Activated CD8-positive, alpha-beta memory T cell treated with anti-CD3 and anti-CD28 coated beads, Interleukin-2, amount 10 ng/mL, durations not matched to agents 7 days and 5 days (primary cell): ENCODE measurements at regions not wholly inside any gene's neighbourhood (a gene's known extent, or its start where the extent isn't known, plus 50 kb on each side); places are given as distances from the start of the nearest gene placed in this dataset.
"Not testable (repeated sequence)": the region's sequence is repeated elsewhere in the genome, so short reads cannot be mapped to it uniquely, and the experiment has no call there.

Experiments used
- ATAC-seq: fragments of 150-1000 bp; cut with Tn5 transposase; one replicate; pipeline ENCODE4 v1.10.0; 2021; ENCODE audit warnings: moderate library complexity
- CTCF ChIA-PET: fragments of 350-600 bp; sonication (Branson Sonifier 250); formaldehyde crosslinking; loops from one replicate; lab custom pipeline; 2021; ENCODE audit warnings: antibody characterized with exemption; lab: Charles Lee
- DNase-seq: peaks from one replicate; pipeline ENCODE4 v3.0.0-alpha.2; 2020
- H3K27ac Mint-ChIP-seq: one replicate; pipeline ENCODE4 v1.8.0; 2021; ENCODE audit warnings: mild to moderate bottlenecking, mixed read lengths
- H3K27me3 Mint-ChIP-seq: one replicate; pipeline ENCODE4 v1.8.0; 2021; ENCODE audit warnings: mixed read lengths
- H3K36me3 Mint-ChIP-seq: one replicate; pipeline ENCODE4 v1.8.0; 2021; ENCODE audit warnings: mild to moderate bottlenecking, mixed read lengths
- H3K4me1 Mint-ChIP-seq: one replicate; pipeline ENCODE4 v1.8.0; 2021; ENCODE audit warnings: mixed read lengths
- H3K4me3 Mint-ChIP-seq: one replicate; pipeline ENCODE4 v1.8.0; 2021; ENCODE audit warnings: mild to moderate bottlenecking, moderate library complexity, mixed read lengths
- H3K9me3 Mint-ChIP-seq: one replicate; pipeline ENCODE4 v1.8.0; 2022; ENCODE audit warnings: low read depth, mixed read lengths

DNA sequence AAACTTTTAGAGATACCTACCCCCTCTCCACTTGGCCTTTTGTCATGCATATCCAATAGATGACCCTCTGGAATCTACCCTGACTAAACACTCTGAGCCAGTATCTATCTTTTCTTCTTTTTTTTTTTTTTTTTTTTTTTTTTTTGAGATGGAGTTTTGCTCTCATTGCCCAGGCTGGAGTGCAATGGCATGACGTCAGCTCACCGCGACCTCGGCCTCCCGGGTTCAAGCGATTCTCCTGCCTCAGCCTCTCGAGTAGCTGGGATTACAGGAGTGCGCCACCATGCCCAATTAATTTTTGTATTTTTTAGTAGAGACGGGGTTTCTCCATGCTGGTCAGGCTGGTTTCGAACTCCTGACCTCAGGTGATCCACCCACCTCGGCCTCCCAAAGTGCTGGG is 50.8 kb upstream of the GRIN2B start:
- ATAC-seq, H3K27ac Mint-ChIP-seq: not testable (repeated sequence)

DNA sequence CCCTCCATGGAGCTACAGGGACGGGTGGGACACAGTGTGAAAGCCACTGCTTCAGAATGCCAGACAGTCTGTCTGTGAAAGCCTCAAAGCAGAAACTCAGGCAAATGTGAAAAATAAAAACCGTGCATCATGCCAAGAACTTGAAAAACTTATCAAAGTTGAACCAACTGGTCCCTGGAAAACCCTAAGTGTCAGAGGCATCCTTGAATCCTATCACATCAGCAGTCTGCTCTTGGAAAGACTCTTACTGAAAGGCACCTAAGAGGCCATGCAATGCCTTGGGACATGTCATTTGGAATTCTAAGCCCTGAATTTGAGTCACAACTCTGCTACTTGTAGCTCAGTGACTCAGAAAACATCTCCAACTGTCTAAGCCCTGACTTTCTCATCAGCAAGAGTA is 62.4 kb upstream of the GRIN2B start:
- Mint-ChIP-seq H3K4me1 (no peaks in the 10 kb centered on the region), H3K36me3 (no peaks in the 10 kb centered on the region)

More for the DNA sequence above, 50.8 kb upstream of the GRIN2B start:
- DNase-seq, H3K36me3 Mint-ChIP-seq, H3K9me3 Mint-ChIP-seq, H3K4me1 Mint-ChIP-seq, H3K4me3 Mint-ChIP-seq, H3K27me3 Mint-ChIP-seq: not testable (repeated sequence)
- CTCF ChIA-PET: interaction anchor here (0.7 kb wide), 1 partner anchor 68 kb away, joined by 3 read pairs; no protein-coding TSS in a partner anchor

DNA sequence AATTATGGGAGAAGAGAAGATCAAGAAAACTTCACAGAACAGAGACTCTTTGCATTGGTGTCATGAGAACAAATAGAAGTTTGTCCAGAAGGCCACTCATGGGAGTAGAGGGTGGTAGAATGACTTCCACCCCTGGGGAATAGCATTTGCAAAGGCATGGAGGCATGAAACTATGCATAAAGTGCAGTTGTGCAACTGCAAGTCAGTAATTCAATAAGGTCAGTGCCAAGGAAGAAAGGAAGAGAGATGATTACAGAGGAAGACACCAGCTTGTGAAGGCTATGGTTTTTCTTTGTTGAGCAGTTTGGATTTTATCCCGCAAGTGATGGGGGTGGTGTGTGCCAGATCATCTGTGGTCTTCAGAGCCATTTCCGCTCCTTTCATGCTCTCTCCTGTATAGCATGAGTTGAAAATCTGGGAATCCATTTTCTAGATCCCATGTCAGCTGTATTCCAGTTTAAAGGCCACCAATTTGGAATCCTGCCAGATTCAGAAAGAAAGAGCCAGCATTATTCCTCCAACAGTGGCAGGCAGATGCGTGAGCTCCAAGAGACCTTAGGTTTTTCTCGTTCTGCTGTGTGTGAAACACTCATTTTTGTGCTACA is 67.6 kb upstream of the GRIN2B start:
- H3K9me3 Mint-ChIP-seq: no peaks in the 10 kb centered on the region
- no peak for ATAC-seq
- CTCF ChIA-PET: no interaction called here
- H3K4me3 Mint-ChIP-seq: no peak overlapping the region
- DNase-seq: no peak
- H3K4me1 Mint-ChIP-seq: no peaks in the 10 kb centered on the region
- H3K27me3 Mint-ChIP-seq: no peaks in the 10 kb centered on the region
- H3K27ac Mint-ChIP-seq: no peak overlapping the region
- no peaks in the 10 kb centered on the region for H3K36me3 Mint-ChIP-seq

More for the DNA sequence above, 62.4 kb upstream of the GRIN2B start:
- DNase-seq (no peak), ATAC-seq (no peak)
- H3K27ac Mint-ChIP-seq: no peak overlapping the region
- no peaks in the 10 kb centered on the region for H3K27me3 Mint-ChIP-seq
- CTCF ChIA-PET: no interaction called here
- no peaks in the 10 kb centered on the region for H3K9me3 Mint-ChIP-seq
- H3K4me3 Mint-ChIP-seq: no peak overlapping the region

DNA sequence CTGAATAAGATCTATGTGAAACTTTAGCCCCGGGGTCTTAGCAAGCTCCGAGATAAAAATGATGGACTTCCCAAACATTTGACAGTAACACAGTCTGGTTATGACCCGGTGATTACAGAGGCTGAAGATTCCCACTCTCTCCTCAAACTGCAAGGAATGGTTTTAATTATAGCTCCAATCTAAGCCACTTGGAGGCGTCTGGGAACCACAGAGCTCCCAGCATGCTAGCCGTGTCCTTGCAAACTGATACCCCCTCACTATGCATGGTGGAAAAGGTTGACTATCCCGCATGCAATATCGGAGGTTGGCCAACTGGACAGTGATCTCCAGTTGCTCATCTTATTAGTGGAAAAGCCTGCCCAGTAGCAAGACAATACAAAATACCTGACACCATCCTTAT is 76.5 kb upstream of the GRIN2B start:
- DNase-seq (no peak), ATAC-seq (no peak)
- no peak overlapping the region for H3K4me3 Mint-ChIP-seq
- no peak overlapping the region for H3K27ac Mint-ChIP-seq
- no peaks in the 10 kb centered on the region for H3K9me3 Mint-ChIP-seq
- CTCF ChIA-PET: no interaction called here
- H3K4me1 Mint-ChIP-seq: no peaks in the 10 kb centered on the region
- H3K27me3 Mint-ChIP-seq: no peaks in the 10 kb centered on the region
- H3K36me3 Mint-ChIP-seq: no peaks in the 10 kb centered on the region

DNA sequence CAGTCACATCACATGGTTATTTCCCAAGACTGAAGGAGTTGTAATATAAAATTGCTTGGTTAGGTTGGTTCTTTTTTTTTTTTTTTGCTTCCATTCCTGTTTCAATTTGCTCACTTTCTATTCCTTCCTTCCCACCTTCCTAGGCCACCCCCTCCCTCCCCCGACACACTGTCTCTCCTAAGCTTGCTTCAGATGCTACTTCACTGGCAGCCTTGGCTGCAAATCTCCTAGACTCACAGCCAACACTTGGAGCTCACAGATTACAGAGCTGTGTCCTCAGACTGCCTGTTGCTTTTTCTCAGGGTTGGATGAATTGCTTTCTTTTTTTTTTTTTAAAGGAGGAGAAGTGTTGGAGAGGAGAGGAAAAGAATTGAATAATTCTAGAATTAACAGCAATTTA is 77.3 kb upstream of the GRIN2B start:
- no peaks in the 10 kb centered on the region for H3K36me3 Mint-ChIP-seq
- CTCF ChIA-PET: no interaction called here
- H3K9me3 Mint-ChIP-seq: no peaks in the 10 kb centered on the region
- no peaks in the 10 kb centered on the region for H3K27me3 Mint-ChIP-seq
- H3K4me3 Mint-ChIP-seq: no peak overlapping the region
- no peaks in the 10 kb centered on the region for H3K4me1 Mint-ChIP-seq
- ATAC-seq (no peak), DNase-seq (no peak)
- H3K27ac Mint-ChIP-seq: no peak overlapping the region

DNA sequence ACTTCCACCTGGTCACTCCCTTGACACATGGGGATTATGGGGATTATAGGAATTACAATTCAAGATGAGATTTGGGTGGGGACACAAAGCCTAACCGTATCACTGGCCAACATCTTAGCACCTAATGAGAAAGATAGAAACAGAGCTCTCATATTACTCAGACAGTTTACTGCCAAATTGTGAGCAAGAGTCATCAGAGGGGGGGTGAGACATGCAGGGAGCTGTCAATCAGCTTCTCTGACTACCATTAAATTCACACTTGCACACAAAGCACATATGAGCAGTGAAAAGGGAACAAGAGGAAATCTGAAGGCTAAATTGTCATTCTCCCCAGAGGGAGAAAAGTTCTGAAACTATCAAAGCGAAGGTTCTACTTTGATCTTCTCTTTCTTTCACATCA is 78.1 kb upstream of the GRIN2B start:
- no peak for DNase-seq
- CTCF ChIA-PET: no interaction called here
- no peaks in the 10 kb centered on the region for H3K36me3 Mint-ChIP-seq
- no peaks in the 10 kb centered on the region for H3K27me3 Mint-ChIP-seq
- no peaks in the 10 kb centered on the region for H3K9me3 Mint-ChIP-seq
- no peak overlapping the region for H3K27ac Mint-ChIP-seq
- no peak overlapping the region for H3K4me3 Mint-ChIP-seq
- no peaks in the 10 kb centered on the region for H3K4me1 Mint-ChIP-seq
- ATAC-seq: no peak

DNA sequence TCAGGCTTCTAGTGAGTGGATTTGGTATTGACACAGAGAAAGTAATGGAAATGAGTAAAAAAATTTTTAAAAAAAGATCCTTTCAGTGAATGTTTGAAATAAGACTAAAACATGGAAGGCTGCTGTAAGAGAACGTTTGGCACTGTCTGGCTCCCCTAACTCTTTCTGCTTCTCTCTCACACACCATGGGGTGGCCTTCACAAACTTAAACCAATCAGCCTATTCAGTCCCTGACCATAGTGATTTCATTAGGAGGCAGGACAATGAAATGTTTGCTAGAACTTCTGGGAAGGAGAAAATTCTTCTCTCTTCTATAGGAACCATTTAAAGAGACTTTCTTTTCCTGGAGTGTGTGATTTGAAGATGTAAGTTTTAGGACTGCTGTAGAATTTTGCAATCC is 84.2 kb upstream of the GRIN2B start:
- DNase-seq (no peak), ATAC-seq (no peak)
- Mint-ChIP-seq H3K4me1 (no peaks in the 10 kb centered on the region), H3K27ac (no peak overlapping the region), H3K4me3 (no peak overlapping the region), H3K36me3 (no peaks in the 10 kb centered on the region), H3K27me3 (peaks cover 5% of the 10 kb centered on the region), H3K9me3 (no peaks in the 10 kb centered on the region)
- CTCF ChIA-PET: no interaction called here

DNA sequence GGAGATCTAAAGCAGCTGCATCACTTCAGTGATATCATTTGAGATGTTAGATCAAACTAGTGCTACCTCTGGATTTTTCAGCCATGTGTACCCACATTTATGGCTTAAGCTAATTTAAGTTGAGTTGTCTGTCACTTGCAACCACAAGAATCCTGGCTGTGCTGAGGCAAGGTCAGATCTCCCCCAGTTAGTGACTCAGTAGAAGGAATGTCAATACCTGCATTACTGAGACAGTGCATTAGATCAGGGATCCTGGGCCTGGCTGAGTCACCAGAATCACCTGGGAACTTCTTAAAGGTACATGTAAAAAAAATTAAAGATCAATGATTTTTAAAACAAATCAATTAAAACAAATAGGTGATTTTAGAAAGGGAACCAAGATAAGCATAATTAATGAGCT is 84.6 kb upstream of the GRIN2B start:
- H3K4me3 Mint-ChIP-seq: no peak overlapping the region
- no peak for ATAC-seq

DNA sequence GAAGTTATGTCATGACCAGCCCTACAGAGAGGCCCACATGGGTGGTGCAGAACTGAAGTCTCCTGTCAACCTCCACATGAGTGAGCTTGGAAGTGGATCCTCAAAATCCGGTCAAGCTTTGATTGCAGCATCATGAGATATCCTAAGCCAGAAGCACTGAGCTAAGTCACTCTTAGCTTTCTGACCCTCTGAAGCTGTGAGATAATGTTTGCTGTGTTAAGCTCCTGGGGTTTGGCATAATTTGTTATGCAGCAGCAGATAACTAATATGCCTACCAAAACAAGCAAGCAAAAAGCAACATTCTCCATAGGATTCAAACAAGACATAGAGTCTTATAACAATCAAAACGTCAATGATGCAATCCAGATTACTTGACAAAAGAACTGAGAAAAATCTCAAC is 87.6 kb upstream of the GRIN2B start:
- DNase-seq (no peak), ATAC-seq (no peak)
- no peaks in the 10 kb centered on the region for H3K4me1 Mint-ChIP-seq
- no peak overlapping the region for H3K27ac Mint-ChIP-seq
- CTCF ChIA-PET: no interaction called here
- H3K36me3 Mint-ChIP-seq: no peaks in the 10 kb centered on the region
- H3K4me3 Mint-ChIP-seq: no peak overlapping the region
- peaks cover 6% of the 10 kb centered on the region for H3K27me3 Mint-ChIP-seq
- H3K9me3 Mint-ChIP-seq: no peaks in the 10 kb centered on the region

More for the DNA sequence above, 84.6 kb upstream of the GRIN2B start:
- Mint-ChIP-seq H3K4me1 (no peaks in the 10 kb centered on the region), H3K27me3 (peaks cover 6% of the 10 kb centered on the region), H3K9me3 (no peaks in the 10 kb centered on the region), H3K36me3 (no peaks in the 10 kb centered on the region), H3K27ac (no peak overlapping the region)
- no peak for DNase-seq
- CTCF ChIA-PET: no interaction called here

DNA sequence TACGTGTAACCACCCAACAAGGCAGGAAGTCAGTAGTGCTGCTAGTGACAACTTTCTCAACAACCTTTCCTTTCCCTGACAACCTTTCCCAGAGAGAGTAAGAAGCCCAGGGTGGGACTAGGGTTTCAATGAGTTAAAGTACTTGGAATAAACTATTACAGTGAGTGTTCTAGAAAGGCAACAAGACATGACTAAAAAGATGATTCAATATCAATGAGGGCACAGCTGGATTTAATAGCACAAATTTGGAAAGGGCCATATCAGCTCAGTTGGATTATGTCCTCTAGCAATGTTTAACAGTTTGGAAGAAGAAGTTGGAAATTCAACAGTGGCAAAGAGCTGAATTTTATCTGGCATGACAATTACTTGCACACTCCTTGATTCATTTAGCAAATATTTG is 90.4 kb upstream of the GRIN2B start:
- CTCF ChIA-PET: no interaction called here
- Mint-ChIP-seq H3K27ac (no peak overlapping the region), H3K4me1 (no peaks in the 10 kb centered on the region), H3K4me3 (no peak overlapping the region), H3K9me3 (no peaks in the 10 kb centered on the region), H3K27me3 (peaks cover 6% of the 10 kb centered on the region), H3K36me3 (no peaks in the 10 kb centered on the region)
- no peak for DNase-seq
- no peak for ATAC-seq

DNA sequence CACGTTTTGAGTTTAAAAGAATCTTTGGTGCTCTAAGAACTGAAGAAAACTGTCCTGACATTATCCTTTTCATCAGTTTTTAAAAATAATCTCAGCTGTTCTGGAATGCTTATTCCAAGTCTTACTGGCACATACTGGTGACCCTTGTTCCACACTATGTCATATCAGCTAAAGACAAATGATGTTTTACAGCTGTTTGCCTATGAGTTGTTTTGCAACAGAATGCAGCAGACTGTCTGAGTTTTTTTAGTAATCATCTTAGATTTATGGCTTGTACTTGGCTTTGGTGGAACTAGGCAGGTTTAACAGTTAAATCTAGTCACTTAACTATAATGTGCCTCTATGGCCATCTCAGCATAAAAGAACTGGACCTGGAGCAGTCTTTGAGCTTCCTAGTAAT is 91.6 kb upstream of the GRIN2B start:
- peaks cover 6% of the 10 kb centered on the region for H3K27me3 Mint-ChIP-seq
- H3K4me1 Mint-ChIP-seq: no peaks in the 10 kb centered on the region
- no peak overlapping the region for H3K27ac Mint-ChIP-seq
- H3K4me3 Mint-ChIP-seq: no peak overlapping the region
- ATAC-seq (no peak), DNase-seq (no peak)
- no peaks in the 10 kb centered on the region for H3K36me3 Mint-ChIP-seq
- CTCF ChIA-PET: no interaction called here
- no peaks in the 10 kb centered on the region for H3K9me3 Mint-ChIP-seq

DNA sequence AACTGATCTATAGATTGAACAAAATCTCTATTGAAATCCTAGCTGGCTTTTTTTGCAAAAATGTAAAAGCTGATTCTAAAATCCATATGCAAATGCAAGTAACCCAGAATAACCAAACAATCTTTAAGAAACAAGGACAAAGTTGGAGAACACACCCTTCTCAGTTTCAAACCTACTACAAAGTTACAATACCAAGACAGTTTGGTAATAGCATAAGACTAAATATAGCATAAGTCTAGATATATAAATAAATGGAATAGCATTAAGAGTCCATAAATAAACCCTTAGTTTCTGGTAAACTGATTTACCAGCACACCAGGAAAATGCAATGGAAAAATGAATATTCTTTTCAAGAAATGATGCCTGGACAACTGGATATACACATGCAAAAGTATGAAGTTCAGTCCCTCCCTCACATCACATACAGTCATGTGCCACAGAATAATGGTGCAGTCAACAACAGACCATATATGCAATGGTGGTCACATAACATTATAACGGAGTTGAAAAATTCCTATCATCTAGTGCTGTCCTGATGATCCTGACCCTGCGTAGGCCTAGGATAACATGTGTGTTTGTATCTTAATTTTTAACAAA is 94.5 kb upstream of the GRIN2B start:
- CTCF ChIA-PET: no interaction called here
- H3K27me3 Mint-ChIP-seq: no peaks in the 10 kb centered on the region
- H3K4me3 Mint-ChIP-seq: no peak overlapping the region
- no peaks in the 10 kb centered on the region for H3K9me3 Mint-ChIP-seq
- H3K36me3 Mint-ChIP-seq: no peaks in the 10 kb centered on the region
- H3K4me1 Mint-ChIP-seq: no peaks in the 10 kb centered on the region
- H3K27ac Mint-ChIP-seq: no peak overlapping the region
- DNase-seq (no peak), ATAC-seq (no peak)

DNA sequence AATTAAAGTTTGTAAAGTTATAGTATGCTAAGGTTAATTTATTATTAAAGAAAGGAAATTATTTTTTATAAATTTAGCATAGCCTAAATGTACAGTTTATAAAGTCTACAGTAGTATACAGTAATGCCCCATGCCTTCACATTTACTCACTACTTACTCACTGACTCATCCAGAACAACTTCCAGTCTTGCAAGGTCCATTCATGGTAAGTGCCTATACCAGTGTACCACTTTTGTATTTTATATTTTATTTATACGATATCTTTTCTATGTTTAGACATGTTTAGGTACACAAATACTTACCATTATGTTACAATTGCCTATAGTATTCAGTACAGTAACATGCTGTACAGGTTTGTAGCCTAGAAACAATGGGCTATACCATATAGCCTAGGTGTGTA is 95.1 kb upstream of the GRIN2B start:
- DNase-seq: no peak
- CTCF ChIA-PET: no interaction called here
- no peaks in the 10 kb centered on the region for H3K36me3 Mint-ChIP-seq
- H3K27ac Mint-ChIP-seq: no peak overlapping the region
- no peak overlapping the region for H3K4me3 Mint-ChIP-seq
- H3K27me3 Mint-ChIP-seq: no peaks in the 10 kb centered on the region
- H3K4me1 Mint-ChIP-seq: no peaks in the 10 kb centered on the region
- H3K9me3 Mint-ChIP-seq: no peaks in the 10 kb centered on the region
- ATAC-seq: no peak

DNA sequence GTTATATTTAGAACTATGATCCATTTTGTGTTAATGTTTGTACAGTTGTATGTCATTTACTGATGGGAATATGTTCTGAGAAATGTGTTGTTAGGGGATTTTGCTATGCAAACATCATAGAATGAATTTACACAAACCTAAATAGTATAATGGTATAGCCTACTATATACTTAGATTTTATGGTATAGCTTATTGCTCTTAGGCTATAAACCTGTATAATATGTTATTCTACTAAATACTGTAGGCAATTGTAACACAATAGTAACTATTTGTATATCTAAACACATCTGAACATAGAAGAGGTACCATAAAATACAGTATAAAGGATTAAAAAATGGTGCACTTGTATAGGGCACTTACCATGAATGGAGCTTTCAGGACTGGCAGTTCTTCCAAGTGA is 105.4 kb upstream of the GRIN2B start:
- no peak for DNase-seq
- peaks cover 2% of the 10 kb centered on the region for H3K9me3 Mint-ChIP-seq
- H3K4me3 Mint-ChIP-seq: no peak overlapping the region
- H3K36me3 Mint-ChIP-seq: no peaks in the 10 kb centered on the region
- CTCF ChIA-PET: no interaction called here
- no peaks in the 10 kb centered on the region for H3K4me1 Mint-ChIP-seq
- H3K27ac Mint-ChIP-seq: no peak overlapping the region
- no peaks in the 10 kb centered on the region for H3K27me3 Mint-ChIP-seq
- ATAC-seq: no peak
